GM03348 (cell line): ENCODE measurements at regions not wholly inside any gene's neighbourhood (a gene's known extent, or its start where the extent isn't known, plus 50 kb on each side); places are given as distances from the start of the nearest gene placed in this dataset.
A peak's percentile ranks its signal among the peaks of the same experiment; 100 is the strongest.
"Not testable (repeated sequence)": the region's sequence is repeated elsewhere in the genome, so short reads cannot be mapped to it uniquely, and the experiment has no call there.

Experiments used
- DNase-seq: peaks from one replicate; pipeline ENCODE4 v3.0.0; 2012; ENCODE audit warnings: low spot score

GRCh38 chr4:159410076-159410777 is 307.3 kb downstream of the RAPGEF2 start:
- no peak for DNase-seq

- DNase-seq, result no peak
Measured at GRCh38 chr4:159410891-159411290, 308.0 kb downstream of the RAPGEF2 start.

GRCh38 chr4:159413306-159413943 is 310.5 kb downstream of the RAPGEF2 start:
- no peak for DNase-seq

- DNase-seq, result no peak
Measured at GRCh38 chr4:159414305-159414704, 311.4 kb downstream of the RAPGEF2 start.

- DNase-seq, result no peak
Measured at GRCh38 chr4:159416073-159416472, 313.2 kb downstream of the RAPGEF2 start.

GRCh38 chr4:159416996-159417395 is 314.1 kb downstream of the RAPGEF2 start:
- no peak for DNase-seq

GRCh38 chr4:159420162-159421057 is 317.5 kb downstream of the RAPGEF2 start:
- DNase-seq, result no peak

- DNase-seq, result not testable (repeated sequence)
Measured at GRCh38 chr4:159421058-159421419, 318.2 kb downstream of the RAPGEF2 start.

GRCh38 chr4:159422019-159422418 is 319.1 kb downstream of the RAPGEF2 start:
- no peak for DNase-seq

- DNase-seq, result no peak
Measured at GRCh38 chr4:159422626-159423025, 319.7 kb downstream of the RAPGEF2 start.

GRCh38 chr4:159425737-159426305 is 322.9 kb downstream of the RAPGEF2 start:
- DNase-seq, result no peak

GRCh38 chr4:159428293-159428692 is 325.4 kb downstream of the RAPGEF2 start:
- DNase-seq, result no peak

- DNase-seq, result no peak
Measured at GRCh38 chr4:159428975-159429692, 326.3 kb downstream of the RAPGEF2 start.

- DNase-seq, result no peak
Measured at GRCh38 chr4:159429693-159430035, 326.8 kb downstream of the RAPGEF2 start.

- no peak for DNase-seq
Measured at GRCh38 chr4:159430896-159431295, 328.0 kb downstream of the RAPGEF2 start.

- DNase-seq, result no peak
Measured at GRCh38 chr4:159432436-159432835, 329.6 kb downstream of the RAPGEF2 start.

- no peak for DNase-seq
Measured at GRCh38 chr4:159433337-159433736, 330.5 kb downstream of the RAPGEF2 start.

- peak; percentile 29 for DNase-seq
Measured at GRCh38 chr4:159434114-159434870, 331.4 kb downstream of the RAPGEF2 start.

GRCh38 chr4:159434871-159435241 is 332.0 kb downstream of the RAPGEF2 start:
- no peak for DNase-seq

GRCh38 chr4:159435561-159436023 is 332.7 kb downstream of the RAPGEF2 start:
- DNase-seq, result no peak

GRCh38 chr4:159443975-159444374 is 341.1 kb downstream of the RAPGEF2 start:
- DNase-seq, result no peak
